ENCODE measurements at regions not wholly inside any gene's neighbourhood (a gene's known extent, or its start where the extent isn't known, plus 50 kb on each side); places are given as distances from the start of the nearest gene placed in this dataset.

DNA sequence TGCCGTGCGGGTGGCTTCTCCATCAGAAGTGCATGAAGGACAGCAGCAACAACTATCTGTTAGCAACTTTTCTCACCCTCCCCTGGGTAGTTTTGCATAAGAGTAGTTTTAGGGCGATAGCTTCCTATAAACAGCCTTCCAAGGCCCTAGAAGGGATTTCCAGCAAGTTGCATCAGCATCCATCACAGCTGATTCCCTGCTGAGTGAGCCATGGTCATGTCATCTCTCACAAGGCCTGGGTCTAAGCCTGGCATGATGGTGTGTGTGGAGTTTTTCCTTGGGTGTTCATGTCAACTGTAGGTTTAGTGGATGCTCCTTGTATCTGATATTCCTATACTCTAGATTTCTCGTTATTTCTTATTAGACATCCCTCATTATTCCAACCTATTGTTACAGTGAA lies 2324.7 kb upstream of the AGA start:
- Mint-ChIP-seq H3K27me3 (ENCODE audit: unreplicated experiment) (no peaks in the 10 kb centered on the region), H3K27ac (ENCODE audit: unreplicated experiment) (no peak overlapping the region), H3K36me3 (ENCODE audit: low read depth, unreplicated experiment) (no peaks in the 10 kb centered on the region), H3K4me1 (ENCODE audit: unreplicated experiment) (no peaks in the 10 kb centered on the region), H3K4me3 (ENCODE audit: unreplicated experiment) (no peak overlapping the region), H3K9me3 (ENCODE audit: unreplicated experiment) (no peaks in the 10 kb centered on the region)
- DNase-seq (ENCODE audit: low spot score): no peak
- no peak for TF ChIP-seq CTCF (IDR thresholded peaks at IDR 0.05; ENCODE audit: unreplicated experiment)

DNA sequence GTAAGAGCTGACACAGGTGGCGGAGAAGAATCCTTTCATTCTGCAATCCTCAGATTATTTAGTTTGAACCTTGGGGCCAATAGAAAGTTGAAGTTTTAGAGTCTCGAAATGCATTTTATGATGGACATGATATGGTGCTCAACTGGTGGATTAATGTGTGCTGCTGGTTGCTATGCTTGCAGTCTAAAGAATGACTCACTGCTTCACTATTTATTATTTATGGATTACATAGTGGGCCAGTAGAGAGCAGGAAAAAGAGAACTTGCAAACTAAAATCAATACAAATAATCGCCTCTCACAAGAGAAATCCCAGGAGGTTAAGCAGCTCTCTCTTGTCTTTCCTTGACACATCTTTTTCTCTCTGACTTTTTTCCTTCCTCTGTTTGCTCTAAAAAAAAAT lies 2326.8 kb upstream of the AGA start:
- H3K4me3 Mint-ChIP-seq (ENCODE audit: unreplicated experiment): no peak overlapping the region
- no peak for TF ChIP-seq CTCF (IDR thresholded peaks at IDR 0.05; ENCODE audit: unreplicated experiment)
- no peaks in the 10 kb centered on the region for H3K27me3 Mint-ChIP-seq (ENCODE audit: unreplicated experiment)
- no peaks in the 10 kb centered on the region for H3K9me3 Mint-ChIP-seq (ENCODE audit: unreplicated experiment)
- no peak overlapping the region for H3K27ac Mint-ChIP-seq (ENCODE audit: unreplicated experiment)
- no peaks in the 10 kb centered on the region for H3K4me1 Mint-ChIP-seq (ENCODE audit: unreplicated experiment)
- H3K36me3 Mint-ChIP-seq (ENCODE audit: low read depth, unreplicated experiment): no peaks in the 10 kb centered on the region
- DNase-seq (ENCODE audit: low spot score): no peak

DNA sequence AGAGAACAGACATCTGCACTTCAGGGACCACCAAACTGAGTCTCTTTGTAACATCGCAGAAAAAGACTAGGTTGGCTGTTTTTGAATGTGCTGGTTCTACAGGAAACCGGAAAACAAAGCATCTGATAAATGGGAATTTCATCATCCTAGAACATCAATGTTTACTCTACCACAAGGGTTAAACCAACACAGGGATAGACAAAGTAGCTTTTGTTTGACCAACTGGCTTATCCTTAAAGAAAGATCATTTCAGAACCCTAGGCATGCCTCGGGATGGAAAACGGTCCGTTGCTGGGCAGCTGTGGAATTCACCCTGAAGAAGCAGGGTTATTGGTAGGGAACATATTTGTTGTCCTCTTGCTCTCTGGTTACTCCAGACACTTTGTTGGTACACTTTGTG lies 2355.5 kb upstream of the AGA start:
- H3K27me3 Mint-ChIP-seq (ENCODE audit: unreplicated experiment): peaks cover 2% of the 10 kb centered on the region
- peaks cover 8% of the 10 kb centered on the region for H3K36me3 Mint-ChIP-seq (ENCODE audit: low read depth, unreplicated experiment)
- no peak overlapping the region for H3K4me3 Mint-ChIP-seq (ENCODE audit: unreplicated experiment)
- peaks cover under 1% of the 10 kb centered on the region for H3K9me3 Mint-ChIP-seq (ENCODE audit: unreplicated experiment)
- DNase-seq (ENCODE audit: low spot score): no peak
- peaks cover 6% of the 10 kb centered on the region for H3K4me1 Mint-ChIP-seq (ENCODE audit: unreplicated experiment)
- no peak overlapping the region for H3K27ac Mint-ChIP-seq (ENCODE audit: unreplicated experiment)
- TF ChIP-seq CTCF (IDR thresholded peaks at IDR 0.05; ENCODE audit: unreplicated experiment): no peak

GRCh38 chr4:179803857-179804256 lies 2361.6 kb upstream of the AGA start:
- H3K4me3 Mint-ChIP-seq (ENCODE audit: unreplicated experiment): no peak overlapping the region
- no peak for DNase-seq (ENCODE audit: low spot score)
- no peaks in the 10 kb centered on the region for H3K27me3 Mint-ChIP-seq (ENCODE audit: unreplicated experiment)
- TF ChIP-seq CTCF (IDR thresholded peaks at IDR 0.05; ENCODE audit: unreplicated experiment): no peak
- no peaks in the 10 kb centered on the region for H3K36me3 Mint-ChIP-seq (ENCODE audit: low read depth, unreplicated experiment)
- H3K4me1 Mint-ChIP-seq (ENCODE audit: unreplicated experiment): no peaks in the 10 kb centered on the region
- H3K27ac Mint-ChIP-seq (ENCODE audit: unreplicated experiment): no peak overlapping the region
- no peaks in the 10 kb centered on the region for H3K9me3 Mint-ChIP-seq (ENCODE audit: unreplicated experiment)

- DNase-seq (ENCODE audit: low spot score): no peak
- TF ChIP-seq CTCF (IDR thresholded peaks at IDR 0.05; ENCODE audit: unreplicated experiment): no peak
- H3K9me3 Mint-ChIP-seq (ENCODE audit: unreplicated experiment): no peaks in the 10 kb centered on the region
- H3K4me3 Mint-ChIP-seq (ENCODE audit: unreplicated experiment): no peak overlapping the region
- no peak overlapping the region for H3K27ac Mint-ChIP-seq (ENCODE audit: unreplicated experiment)
- no peaks in the 10 kb centered on the region for H3K4me1 Mint-ChIP-seq (ENCODE audit: unreplicated experiment)
- no peaks in the 10 kb centered on the region for H3K36me3 Mint-ChIP-seq (ENCODE audit: low read depth, unreplicated experiment)
- H3K27me3 Mint-ChIP-seq (ENCODE audit: unreplicated experiment): no peaks in the 10 kb centered on the region
Measured at GRCh38 chr4:179804440-179804839, 2362.2 kb upstream of the AGA start.

Measured in endothelial cell (in vitro differentiated cells).